WTC11 (cell line): ENCODE measurements at regions not wholly inside any gene's neighbourhood (a gene's known extent, or its start where the extent isn't known, plus 50 kb on each side); places are given as distances from the start of the nearest gene placed in this dataset.

Source experiments
- ESRRA ChIP-seq: sonication (generic); formaldehyde crosslinking; IDR thresholded peaks from 2 replicates; pipeline ENCODE4 v1.8.1; 2022; ENCODE audit warnings: mild to moderate bottlenecking, missing genetic modification reagents, borderline replicate concordance
- FOXP1 ChIP-seq: sonication (generic); formaldehyde crosslinking; IDR thresholded peaks from 2 replicates; pipeline ENCODE4 v1.8.0; 2022; ENCODE audit warnings: missing genetic modification reagents, mild to moderate bottlenecking, moderate library complexity, borderline replicate concordance
- IRF2 ChIP-seq: sonication (generic); formaldehyde crosslinking; IDR thresholded peaks from 2 replicates; pipeline ENCODE4 v1.8.0; 2022; ENCODE audit warnings: low read depth, missing genetic modification reagents, borderline replicate concordance
- ZNF121 ChIP-seq: sonication (generic); formaldehyde crosslinking; IDR thresholded peaks from 2 replicates; pipeline ENCODE4 v1.8.0; 2023; ENCODE audit warnings: missing genetic modification reagents
- TF ChIP-seq, protein P1 (sequence below): sonication (generic); formaldehyde crosslinking; IDR thresholded peaks from 2 replicates; pipeline ENCODE4 v1.8.1; 2023; ENCODE audit warnings: mild to moderate bottlenecking, missing genetic modification reagents, moderate library complexity
- TF ChIP-seq, protein P2 (sequence below): fragments of 200-600 bp; IDR thresholded peaks from 2 replicates; pipeline ENCODE4 v1.8.0; 2022; ENCODE audit warnings: antibody characterized with exemption
- TF ChIP-seq, protein P3 (sequence below): sonication (generic); formaldehyde crosslinking; IDR thresholded peaks from 2 replicates; pipeline ENCODE4 v1.8.0; 2022; ENCODE audit warnings: mild to moderate bottlenecking, missing genetic modification reagents
- TF ChIP-seq, protein P4 (sequence below): sonication (generic); formaldehyde crosslinking; IDR thresholded peaks from 2 replicates; pipeline ENCODE4 v1.8.0; 2022; ENCODE audit warnings: mild to moderate bottlenecking, missing genetic modification reagents
- TF ChIP-seq, protein P5 (sequence below): sonication (generic); formaldehyde crosslinking; IDR thresholded peaks from 2 replicates; pipeline ENCODE4 v1.8.1; 2023; ENCODE audit warnings: mild to moderate bottlenecking, moderate library complexity, missing genetic modification reagents
- TF ChIP-seq, protein P6 (sequence below): sonication (generic); formaldehyde crosslinking; IDR thresholded peaks from 2 replicates; pipeline ENCODE4 v1.8.0; 2023; ENCODE audit warnings: missing genetic modification reagents, mild to moderate bottlenecking, borderline replicate concordance
- TF ChIP-seq, protein P7 (sequence below): sonication (generic); formaldehyde crosslinking; IDR thresholded peaks from 2 replicates; pipeline ENCODE4 v1.8.1; 2022; ENCODE audit warnings: low read depth, missing genetic modification reagents, borderline replicate concordance
- TF ChIP-seq, protein P8 (sequence below): sonication (generic); formaldehyde crosslinking; conservative IDR thresholded peaks from 2 replicates; pipeline ENCODE4 v1.8.1; 2023; ENCODE audit warnings: mild to moderate bottlenecking, low read depth, missing genetic modification reagents, moderate library complexity

DNA sequence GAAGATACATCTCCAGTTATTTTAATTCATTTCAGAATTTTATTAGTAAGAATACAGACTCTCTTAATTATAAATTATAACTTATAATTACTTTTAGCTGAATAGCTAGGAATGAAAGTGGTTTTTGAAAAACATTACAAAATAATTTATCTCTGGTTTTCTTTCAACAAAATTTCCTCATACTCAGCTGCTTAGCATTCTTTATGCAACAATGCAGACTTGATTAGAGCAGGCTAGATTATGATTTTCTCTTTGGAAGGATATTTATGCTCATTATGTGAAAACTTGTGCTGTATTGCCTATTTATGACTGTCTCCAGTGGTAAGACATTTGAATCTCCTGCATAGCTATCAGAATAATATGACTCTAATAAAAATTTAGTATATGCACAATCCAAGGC, 2023.7 kb downstream of the C4orf33 start:
- TF ChIP-seq, protein P1, sequence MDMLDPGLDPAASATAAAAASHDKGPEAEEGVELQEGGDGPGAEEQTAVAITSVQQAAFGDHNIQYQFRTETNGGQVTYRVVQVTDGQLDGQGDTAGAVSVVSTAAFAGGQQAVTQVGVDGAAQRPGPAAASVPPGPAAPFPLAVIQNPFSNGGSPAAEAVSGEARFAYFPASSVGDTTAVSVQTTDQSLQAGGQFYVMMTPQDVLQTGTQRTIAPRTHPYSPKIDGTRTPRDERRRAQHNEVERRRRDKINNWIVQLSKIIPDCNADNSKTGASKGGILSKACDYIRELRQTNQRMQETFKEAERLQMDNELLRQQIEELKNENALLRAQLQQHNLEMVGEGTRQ: no peak
- TF ChIP-seq, protein P2, sequence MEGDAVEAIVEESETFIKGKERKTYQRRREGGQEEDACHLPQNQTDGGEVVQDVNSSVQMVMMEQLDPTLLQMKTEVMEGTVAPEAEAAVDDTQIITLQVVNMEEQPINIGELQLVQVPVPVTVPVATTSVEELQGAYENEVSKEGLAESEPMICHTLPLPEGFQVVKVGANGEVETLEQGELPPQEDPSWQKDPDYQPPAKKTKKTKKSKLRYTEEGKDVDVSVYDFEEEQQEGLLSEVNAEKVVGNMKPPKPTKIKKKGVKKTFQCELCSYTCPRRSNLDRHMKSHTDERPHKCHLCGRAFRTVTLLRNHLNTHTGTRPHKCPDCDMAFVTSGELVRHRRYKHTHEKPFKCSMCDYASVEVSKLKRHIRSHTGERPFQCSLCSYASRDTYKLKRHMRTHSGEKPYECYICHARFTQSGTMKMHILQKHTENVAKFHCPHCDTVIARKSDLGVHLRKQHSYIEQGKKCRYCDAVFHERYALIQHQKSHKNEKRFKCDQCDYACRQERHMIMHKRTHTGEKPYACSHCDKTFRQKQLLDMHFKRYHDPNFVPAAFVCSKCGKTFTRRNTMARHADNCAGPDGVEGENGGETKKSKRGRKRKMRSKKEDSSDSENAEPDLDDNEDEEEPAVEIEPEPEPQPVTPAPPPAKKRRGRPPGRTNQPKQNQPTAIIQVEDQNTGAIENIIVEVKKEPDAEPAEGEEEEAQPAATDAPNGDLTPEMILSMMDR: no peak
- TF ChIP-seq ZNF121 (CRISPR knock-in tag) (no peak), IRF2 (no peak), ESRRA (no peak), FOXP1 (no peak)
- TF ChIP-seq, protein P3, sequence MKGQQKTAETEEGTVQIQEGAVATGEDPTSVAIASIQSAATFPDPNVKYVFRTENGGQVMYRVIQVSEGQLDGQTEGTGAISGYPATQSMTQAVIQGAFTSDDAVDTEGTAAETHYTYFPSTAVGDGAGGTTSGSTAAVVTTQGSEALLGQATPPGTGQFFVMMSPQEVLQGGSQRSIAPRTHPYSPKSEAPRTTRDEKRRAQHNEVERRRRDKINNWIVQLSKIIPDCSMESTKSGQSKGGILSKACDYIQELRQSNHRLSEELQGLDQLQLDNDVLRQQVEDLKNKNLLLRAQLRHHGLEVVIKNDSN: no peak
- TF ChIP-seq, protein P4, sequence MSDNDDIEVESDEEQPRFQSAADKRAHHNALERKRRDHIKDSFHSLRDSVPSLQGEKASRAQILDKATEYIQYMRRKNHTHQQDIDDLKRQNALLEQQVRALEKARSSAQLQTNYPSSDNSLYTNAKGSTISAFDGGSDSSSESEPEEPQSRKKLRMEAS (CRISPR knock-in tag): no peak
- TF ChIP-seq, protein P5, sequence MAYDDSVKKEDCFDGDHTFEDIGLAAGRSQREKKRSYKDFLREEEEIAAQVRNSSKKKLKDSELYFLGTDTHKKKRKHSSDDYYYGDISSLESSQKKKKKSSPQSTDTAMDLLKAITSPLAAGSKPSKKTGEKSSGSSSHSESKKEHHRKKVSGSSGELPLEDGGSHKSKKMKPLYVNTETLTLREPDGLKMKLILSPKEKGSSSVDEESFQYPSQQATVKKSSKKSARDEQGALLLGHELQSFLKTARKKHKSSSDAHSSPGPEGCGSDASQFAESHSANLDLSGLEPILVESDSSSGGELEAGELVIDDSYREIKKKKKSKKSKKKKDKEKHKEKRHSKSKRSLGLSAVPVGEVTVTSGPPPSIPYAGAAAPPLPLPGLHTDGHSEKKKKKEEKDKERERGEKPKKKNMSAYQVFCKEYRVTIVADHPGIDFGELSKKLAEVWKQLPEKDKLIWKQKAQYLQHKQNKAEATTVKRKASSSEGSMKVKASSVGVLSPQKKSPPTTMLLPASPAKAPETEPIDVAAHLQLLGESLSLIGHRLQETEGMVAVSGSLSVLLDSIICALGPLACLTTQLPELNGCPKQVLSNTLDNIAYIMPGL (CRISPR knock-in tag): no peak
- TF ChIP-seq, protein P6, sequence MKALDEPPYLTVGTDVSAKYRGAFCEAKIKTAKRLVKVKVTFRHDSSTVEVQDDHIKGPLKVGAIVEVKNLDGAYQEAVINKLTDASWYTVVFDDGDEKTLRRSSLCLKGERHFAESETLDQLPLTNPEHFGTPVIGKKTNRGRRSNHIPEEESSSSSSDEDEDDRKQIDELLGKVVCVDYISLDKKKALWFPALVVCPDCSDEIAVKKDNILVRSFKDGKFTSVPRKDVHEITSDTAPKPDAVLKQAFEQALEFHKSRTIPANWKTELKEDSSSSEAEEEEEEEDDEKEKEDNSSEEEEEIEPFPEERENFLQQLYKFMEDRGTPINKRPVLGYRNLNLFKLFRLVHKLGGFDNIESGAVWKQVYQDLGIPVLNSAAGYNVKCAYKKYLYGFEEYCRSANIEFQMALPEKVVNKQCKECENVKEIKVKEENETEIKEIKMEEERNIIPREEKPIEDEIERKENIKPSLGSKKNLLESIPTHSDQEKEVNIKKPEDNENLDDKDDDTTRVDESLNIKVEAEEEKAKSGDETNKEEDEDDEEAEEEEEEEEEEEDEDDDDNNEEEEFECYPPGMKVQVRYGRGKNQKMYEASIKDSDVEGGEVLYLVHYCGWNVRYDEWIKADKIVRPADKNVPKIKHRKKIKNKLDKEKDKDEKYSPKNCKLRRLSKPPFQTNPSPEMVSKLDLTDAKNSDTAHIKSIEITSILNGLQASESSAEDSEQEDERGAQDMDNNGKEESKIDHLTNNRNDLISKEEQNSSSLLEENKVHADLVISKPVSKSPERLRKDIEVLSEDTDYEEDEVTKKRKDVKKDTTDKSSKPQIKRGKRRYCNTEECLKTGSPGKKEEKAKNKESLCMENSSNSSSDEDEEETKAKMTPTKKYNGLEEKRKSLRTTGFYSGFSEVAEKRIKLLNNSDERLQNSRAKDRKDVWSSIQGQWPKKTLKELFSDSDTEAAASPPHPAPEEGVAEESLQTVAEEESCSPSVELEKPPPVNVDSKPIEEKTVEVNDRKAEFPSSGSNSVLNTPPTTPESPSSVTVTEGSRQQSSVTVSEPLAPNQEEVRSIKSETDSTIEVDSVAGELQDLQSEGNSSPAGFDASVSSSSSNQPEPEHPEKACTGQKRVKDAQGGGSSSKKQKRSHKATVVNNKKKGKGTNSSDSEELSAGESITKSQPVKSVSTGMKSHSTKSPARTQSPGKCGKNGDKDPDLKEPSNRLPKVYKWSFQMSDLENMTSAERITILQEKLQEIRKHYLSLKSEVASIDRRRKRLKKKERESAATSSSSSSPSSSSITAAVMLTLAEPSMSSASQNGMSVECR (CRISPR knock-in tag): no peak
- TF ChIP-seq, protein P7, sequence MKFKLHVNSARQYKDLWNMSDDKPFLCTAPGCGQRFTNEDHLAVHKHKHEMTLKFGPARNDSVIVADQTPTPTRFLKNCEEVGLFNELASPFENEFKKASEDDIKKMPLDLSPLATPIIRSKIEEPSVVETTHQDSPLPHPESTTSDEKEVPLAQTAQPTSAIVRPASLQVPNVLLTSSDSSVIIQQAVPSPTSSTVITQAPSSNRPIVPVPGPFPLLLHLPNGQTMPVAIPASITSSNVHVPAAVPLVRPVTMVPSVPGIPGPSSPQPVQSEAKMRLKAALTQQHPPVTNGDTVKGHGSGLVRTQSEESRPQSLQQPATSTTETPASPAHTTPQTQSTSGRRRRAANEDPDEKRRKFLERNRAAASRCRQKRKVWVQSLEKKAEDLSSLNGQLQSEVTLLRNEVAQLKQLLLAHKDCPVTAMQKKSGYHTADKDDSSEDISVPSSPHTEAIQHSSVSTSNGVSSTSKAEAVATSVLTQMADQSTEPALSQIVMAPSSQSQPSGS (CRISPR knock-in tag): no peak
- TF ChIP-seq, protein P8, sequence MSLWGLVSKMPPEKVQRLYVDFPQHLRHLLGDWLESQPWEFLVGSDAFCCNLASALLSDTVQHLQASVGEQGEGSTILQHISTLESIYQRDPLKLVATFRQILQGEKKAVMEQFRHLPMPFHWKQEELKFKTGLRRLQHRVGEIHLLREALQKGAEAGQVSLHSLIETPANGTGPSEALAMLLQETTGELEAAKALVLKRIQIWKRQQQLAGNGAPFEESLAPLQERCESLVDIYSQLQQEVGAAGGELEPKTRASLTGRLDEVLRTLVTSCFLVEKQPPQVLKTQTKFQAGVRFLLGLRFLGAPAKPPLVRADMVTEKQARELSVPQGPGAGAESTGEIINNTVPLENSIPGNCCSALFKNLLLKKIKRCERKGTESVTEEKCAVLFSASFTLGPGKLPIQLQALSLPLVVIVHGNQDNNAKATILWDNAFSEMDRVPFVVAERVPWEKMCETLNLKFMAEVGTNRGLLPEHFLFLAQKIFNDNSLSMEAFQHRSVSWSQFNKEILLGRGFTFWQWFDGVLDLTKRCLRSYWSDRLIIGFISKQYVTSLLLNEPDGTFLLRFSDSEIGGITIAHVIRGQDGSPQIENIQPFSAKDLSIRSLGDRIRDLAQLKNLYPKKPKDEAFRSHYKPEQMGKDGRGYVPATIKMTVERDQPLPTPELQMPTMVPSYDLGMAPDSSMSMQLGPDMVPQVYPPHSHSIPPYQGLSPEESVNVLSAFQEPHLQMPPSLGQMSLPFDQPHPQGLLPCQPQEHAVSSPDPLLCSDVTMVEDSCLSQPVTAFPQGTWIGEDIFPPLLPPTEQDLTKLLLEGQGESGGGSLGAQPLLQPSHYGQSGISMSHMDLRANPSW (CRISPR knock-in tag): no peak
